ENCODE measurements at regions not wholly inside any gene's neighbourhood (a gene's known extent, or its start where the extent isn't known, plus 50 kb on each side); places are given as distances from the start of the nearest gene placed in this dataset.

- TF ChIP-seq, protein P1, sequence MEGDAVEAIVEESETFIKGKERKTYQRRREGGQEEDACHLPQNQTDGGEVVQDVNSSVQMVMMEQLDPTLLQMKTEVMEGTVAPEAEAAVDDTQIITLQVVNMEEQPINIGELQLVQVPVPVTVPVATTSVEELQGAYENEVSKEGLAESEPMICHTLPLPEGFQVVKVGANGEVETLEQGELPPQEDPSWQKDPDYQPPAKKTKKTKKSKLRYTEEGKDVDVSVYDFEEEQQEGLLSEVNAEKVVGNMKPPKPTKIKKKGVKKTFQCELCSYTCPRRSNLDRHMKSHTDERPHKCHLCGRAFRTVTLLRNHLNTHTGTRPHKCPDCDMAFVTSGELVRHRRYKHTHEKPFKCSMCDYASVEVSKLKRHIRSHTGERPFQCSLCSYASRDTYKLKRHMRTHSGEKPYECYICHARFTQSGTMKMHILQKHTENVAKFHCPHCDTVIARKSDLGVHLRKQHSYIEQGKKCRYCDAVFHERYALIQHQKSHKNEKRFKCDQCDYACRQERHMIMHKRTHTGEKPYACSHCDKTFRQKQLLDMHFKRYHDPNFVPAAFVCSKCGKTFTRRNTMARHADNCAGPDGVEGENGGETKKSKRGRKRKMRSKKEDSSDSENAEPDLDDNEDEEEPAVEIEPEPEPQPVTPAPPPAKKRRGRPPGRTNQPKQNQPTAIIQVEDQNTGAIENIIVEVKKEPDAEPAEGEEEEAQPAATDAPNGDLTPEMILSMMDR (IDR thresholded peaks at IDR 0.05): no peak
- TF ChIP-seq POLR2A (IDR thresholded peaks at IDR 0.05): no peak
Measured at GRCh38 chr6:134730013-134730412, 219.9 kb downstream of the ALDH8A1 start.

Data from adrenal gland (tissue), 5 donors.